SIG-M5 treated with dmso at 0.1 percent for 504 hours (cell line): ENCODE measurements at regions not wholly inside any gene's neighbourhood (a gene's known extent, or its start where the extent isn't known, plus 50 kb on each side); places are given as distances from the start of the nearest gene placed in this dataset.

Experiments
- DNase-seq: peaks from one replicate; lab custom pipeline; 2025; ENCODE audit not compliant: unreplicated experiment; lab: John Stamatoyannopoulos, UW

DNA sequence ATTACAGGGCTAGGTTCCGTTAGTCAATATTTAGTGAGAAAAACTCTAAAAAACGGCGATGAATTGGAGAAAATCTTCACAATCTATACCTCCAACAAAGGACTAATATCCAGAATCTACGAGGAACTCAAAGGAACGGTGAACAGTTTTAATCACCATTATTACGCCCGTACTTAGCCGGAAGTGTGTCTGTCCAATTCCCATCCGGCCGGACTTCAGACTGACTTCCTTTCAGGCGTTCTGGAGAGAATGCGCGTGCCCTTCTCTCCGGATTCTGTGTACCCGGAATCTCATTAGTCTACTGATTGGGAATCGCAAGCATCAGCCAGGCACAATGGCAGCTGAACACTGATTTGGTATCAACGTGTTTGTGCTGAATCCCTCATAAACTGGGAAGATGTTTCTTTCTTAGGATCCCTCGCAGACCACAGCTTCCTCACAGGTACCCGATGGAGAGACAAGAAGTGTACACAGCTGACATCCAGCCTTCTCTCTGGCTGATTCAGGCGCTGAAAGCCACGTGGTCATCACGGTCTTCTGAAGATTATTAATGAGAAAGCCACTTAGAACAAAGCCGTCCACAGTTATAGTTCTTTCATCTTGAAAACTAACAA, 239.9 kb downstream of the ZNF516 start:
- no peak for DNase-seq

GRCh38 chr18:76252880-76253279, 242.2 kb downstream of the ZNF516 start:
- DNase-seq: peak; percentile 4

GRCh38 chr18:76252139-76252538, 242.9 kb downstream of the ZNF516 start:
- DNase-seq: no peak

DNA sequence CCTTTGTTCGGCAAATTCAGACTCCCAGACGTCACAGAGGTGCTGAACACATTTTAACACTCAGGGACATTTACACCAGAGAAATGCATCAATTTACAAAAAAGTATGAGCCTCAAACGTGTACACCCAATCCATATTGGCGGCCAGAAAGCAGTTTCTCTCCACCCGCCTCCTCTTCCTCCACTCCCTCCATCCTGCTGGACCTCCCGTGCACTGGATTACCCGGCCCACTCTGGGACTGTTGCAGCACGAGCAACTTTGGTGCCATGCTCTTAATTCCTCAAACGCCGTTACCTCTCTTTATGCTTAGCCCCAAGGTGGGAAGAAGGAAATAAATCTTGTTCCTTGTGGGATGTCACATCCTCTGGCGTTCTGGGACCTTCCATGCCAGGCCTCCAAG, 243.4 kb downstream of the ZNF516 start:
- DNase-seq: no peak

DNA sequence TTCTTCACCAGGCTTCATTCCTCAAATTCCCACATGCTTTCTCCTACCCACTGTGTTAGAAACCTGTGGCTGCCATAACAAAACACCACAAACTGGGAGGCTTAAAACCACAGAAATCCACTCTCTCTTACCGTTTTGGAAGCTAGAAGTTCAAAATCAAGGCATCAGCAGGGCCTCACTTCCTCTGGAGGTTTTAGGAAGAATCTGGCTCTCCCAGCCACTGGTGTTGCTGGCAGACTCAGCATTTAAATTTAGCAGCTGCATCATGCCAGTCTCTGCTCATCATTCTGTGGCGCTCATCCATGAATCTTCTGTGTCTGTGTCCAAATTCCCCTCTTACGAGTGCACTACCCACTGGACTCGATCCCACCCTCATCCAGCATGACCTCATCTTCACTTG, 248.5 kb downstream of the ZNF516 start:
- no peak for DNase-seq

GRCh38 chr18:76234676-76235060, 260.4 kb downstream of the ZNF516 start:
- no peak for DNase-seq

- no peak for DNase-seq
Measured at GRCh38 chr18:76233876-76234675, 261.0 kb downstream of the ZNF516 start.

DNA sequence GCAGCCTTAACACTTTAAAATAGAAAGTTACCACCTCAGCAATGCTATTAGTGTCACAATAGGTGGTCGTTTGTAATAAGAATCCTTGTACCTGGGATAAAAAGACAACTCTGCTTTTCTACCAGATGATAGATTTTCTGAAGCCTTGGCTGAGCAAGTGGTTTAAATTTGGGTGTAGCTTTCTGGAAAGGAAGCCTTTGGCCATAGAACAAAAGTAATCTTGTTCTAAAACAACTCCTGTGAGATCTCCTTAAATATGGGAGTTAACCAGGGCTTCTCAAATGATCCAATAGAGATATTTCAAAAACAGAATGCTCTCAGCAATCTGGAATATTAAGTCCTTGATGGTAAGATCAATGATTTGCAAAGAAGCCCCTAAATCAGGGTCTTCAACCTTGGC, 261.6 kb downstream of the ZNF516 start:
- no peak for DNase-seq

GRCh38 chr18:76232779-76233178, 262.3 kb downstream of the ZNF516 start:
- no peak for DNase-seq

GRCh38 chr18:76232010-76232409, 263.0 kb downstream of the ZNF516 start:
- no peak for DNase-seq

DNA sequence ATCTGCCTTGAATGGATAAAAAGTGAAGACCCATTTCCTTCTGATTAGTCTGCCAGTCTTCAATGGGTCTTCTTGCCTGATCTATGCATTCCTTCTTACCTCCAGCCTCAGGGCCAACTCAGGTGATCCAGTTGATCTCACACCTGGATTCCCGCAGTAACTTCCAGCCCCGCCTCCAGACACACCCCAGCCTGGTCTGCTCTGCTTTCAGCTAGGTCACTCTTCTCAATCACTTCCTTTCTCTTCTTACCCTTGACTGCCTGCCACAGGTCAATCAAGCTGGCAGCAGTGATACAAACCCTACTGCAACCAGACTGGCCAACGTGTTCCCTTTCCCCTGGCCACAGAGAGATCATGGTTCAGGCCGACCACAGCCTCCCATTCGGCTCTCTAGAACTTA, 263.6 kb downstream of the ZNF516 start:
- DNase-seq: no peak

- no peak for DNase-seq
Measured at GRCh38 chr18:76230791-76231190, 264.3 kb downstream of the ZNF516 start.

DNA sequence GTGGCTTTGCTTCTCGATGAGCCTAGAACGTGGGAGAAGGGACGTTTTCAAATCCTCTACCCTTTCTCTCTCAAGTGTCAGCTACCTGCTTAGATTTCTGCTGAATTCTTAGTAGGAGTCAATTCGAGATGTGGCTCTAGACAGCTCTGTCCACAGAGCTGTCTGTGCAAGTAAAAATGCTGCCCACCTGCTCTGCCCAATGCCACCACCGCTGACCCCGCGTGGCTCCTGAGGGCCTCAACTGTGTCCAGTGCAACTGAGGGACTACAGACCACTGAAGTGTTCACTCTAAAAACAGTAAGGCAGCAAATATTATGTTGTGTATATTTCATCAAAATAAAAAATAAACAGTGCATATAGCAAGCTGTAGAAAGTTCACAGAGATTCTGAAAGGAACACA, 266.3 kb downstream of the ZNF516 start:
- no peak for DNase-seq

DNA sequence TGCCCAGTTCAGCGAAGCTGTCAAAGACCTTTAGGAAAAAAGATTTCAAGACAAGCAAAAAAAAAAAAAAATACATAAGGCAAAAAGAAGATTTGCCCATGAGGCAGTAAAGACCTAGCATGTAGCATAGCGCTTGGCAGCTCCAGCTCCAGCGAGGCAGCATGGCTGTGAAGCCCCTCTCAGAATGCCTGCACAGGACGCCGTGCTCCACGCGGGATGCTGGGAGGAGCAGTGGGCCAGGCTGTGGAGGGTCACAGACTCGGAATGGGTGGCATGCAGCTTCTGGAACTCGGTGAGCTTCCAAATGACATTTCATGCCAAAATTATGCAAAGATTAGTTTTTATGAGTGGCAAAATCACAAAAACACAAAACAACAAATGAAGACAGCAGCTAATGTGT, 267.3 kb downstream of the ZNF516 start:
- DNase-seq: no peak

- DNase-seq: no peak
Measured at GRCh38 chr18:76223403-76223802, 271.6 kb downstream of the ZNF516 start.

GRCh38 chr18:76219023-76219422, 276.0 kb downstream of the ZNF516 start:
- no peak for DNase-seq

GRCh38 chr18:76216096-76216495, 278.9 kb downstream of the ZNF516 start:
- no peak for DNase-seq

GRCh38 chr18:76213991-76214390, 281.1 kb downstream of the ZNF516 start:
- DNase-seq: no peak

GRCh38 chr18:76212960-76213359, 282.1 kb downstream of the ZNF516 start:
- DNase-seq: no peak

GRCh38 chr18:76209597-76209996, 285.4 kb downstream of the ZNF516 start:
- DNase-seq: no peak

DNA sequence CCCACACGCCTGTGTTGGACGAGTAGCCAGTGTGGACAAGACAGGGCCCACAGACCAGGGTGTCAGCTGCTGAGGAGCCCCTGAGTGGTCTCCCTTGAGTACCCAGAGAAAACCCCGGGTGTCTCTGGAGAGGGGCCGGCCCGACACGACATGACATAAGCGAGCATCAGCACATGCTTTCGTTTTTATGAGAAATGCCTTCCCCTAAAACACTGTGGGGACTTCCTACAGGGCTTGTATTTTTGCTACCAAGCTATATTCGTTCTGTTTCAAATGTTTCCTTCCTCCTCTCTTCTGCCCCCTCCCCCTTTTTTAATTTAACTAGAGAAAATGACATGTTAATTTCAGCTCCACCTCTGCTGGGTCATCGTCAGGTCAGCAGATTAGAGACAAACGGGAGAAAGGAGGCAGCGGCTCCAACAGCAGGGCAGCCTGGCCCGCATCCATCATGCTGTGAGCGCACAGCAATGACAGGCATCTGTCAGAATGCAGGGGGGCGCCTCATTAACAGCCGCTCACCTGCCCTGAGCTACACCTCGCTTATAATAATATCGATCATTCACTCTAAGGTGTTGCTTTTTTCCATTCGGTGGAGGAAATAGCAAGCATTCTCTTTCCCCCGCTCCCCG, 286.2 kb downstream of the ZNF516 start:
- DNase-seq: no peak

DNA sequence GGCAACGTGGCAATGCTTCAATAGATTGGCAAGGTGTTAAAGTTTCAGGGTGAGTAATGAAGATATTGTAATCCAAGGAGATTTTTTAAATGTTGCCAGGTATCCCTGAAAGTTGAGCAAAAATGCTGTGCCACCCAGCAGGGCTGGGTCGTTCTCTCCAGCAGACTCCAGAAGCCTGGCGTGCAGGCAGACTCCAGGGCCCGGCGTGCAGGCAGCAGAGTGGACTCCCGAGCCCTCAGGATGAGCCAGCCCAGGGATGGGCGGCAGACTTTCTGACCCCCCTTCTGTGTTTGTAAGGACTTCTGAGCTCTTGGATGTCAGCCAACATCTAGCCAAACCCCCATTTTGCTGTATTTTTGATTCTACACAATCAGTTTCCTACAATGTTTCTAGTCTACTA, 289.1 kb downstream of the ZNF516 start:
- DNase-seq: no peak
